Ovary (tissue), 7 donors: ENCODE measurements at regions not wholly inside any gene's neighbourhood (a gene's known extent, or its start where the extent isn't known, plus 50 kb on each side); places are given as distances from the start of the nearest gene placed in this dataset.

Experiments
- DNase-seq, 5 donors: peaks; one replicate each; pipeline ENCODE4 v3.0.0-alpha.2; 2019 to 2020
- H3K27ac ChIP-seq, 2 donors: fragments of 200-600 bp; one replicate each; pipeline versions ENCODE4 v1.5.1 to v1.8.0; 2019 to 2022
- H3K27me3 ChIP-seq: fragments of 200-600 bp; one replicate; pipeline ENCODE4 v1.8.0; 2022
- H3K36me3 ChIP-seq: fragments of 200-600 bp; sonication (generic); one replicate; pipeline ENCODE4 v1.5.1; 2019
- H3K4me1 ChIP-seq: one replicate; pipeline ENCODE4 v1.8.1; 2013; ENCODE audit warnings: mild to moderate bottlenecking, moderate library complexity; ENCODE audit not compliant: insufficient read depth
- H3K4me3 ChIP-seq: fragments of 200-600 bp; sonication (generic); one replicate; pipeline ENCODE4 v1.5.1; 2017
- H3K9me3 ChIP-seq, 2 donors: fragments of 200-600 bp in 1 of 2; sonication (generic) in 1 of 2; one replicate each; pipeline versions ENCODE4 v1.5.1 to v1.8.1; 2013 to 2019; ENCODE audit warnings: mild to moderate bottlenecking in 1 of 2, moderate library complexity in 1 of 2
- CTCF ChIP-seq, 3 donors: fragments of 450-650 bp in 2 of 3; fragments of 200-600 bp in 1 of 3; IDR thresholded peaks; one replicate each; pipeline versions ENCODE4 v1.5.1 to v1.8.0; 2016 to 2022; ENCODE audit warnings: antibody characterized with exemption in 3 of 3, mild to moderate bottlenecking in 1 of 3
- EP300 ChIP-seq: sonication (generic); formaldehyde crosslinking; IDR thresholded peaks from one replicate; pipeline ENCODE4 v1.6.1; 2017; ENCODE audit warnings: antibody characterized with exemption
- POLR2A ChIP-seq: fragments of 450-650 bp; IDR thresholded peaks from one replicate; pipeline ENCODE4 v1.6.1; 2017; ENCODE audit warnings: antibody characterized with exemption, mild to moderate bottlenecking, moderate library complexity
- WGBS, 3 donors: extraction: QIAGEN DNeasy Blood & Tissue Kit in 1 of 3; methylation state at CpG; one replicate each; pipeline versions ENCODE4 v1.1.5 to v1.1.7; 2013 to 2017; 5-methylcytosine and 5-hydroxymethylcytosine counted together
- intact Hi-C, 4 donors: fragments of 100-400 bp; cut with DNase I; formaldehyde crosslinking; loops; one replicate each; pipeline versions ENCODE4 v1.11.0 to v1.15.1; 2022 to 2023
- donor health status: DM: no; HTN: no; CAD: no; lungs with moderate emphysema.
- donor health status: DM: no; HTN: no; CAD: no.
- donor health status: Bipolar disorder and iron deficiency.
- donor health status: DM: no; HTN: no; CAD: no.
- donor health status: DM: yes; HTN: yes; CAD: no.

- no peak for TF ChIP-seq POLR2A
- no peak for TF ChIP-seq CTCF (IDR thresholded peaks at IDR 0.05)
- TF ChIP-seq EP300: no peak
- H3K27ac ChIP-seq: no peak overlapping the region
- no peak overlapping the region for H3K4me3 ChIP-seq
- H3K4me1 ChIP-seq: no peaks in the 10 kb centered on the region
- H3K27me3 ChIP-seq: no peaks in the 10 kb centered on the region
- DNase-seq: no peak
- intact Hi-C loops: no loop called here
- H3K9me3 ChIP-seq: no peaks in the 10 kb centered on the region
- no peaks in the 10 kb centered on the region for H3K36me3 ChIP-seq
Observed at GRCh38 chr15:35783203-35783602, 237.2 kb upstream of the DPH6 start.

GRCh38 chr15:35784745-35785144, 238.8 kb upstream of the DPH6 start:
- no peaks in the 10 kb centered on the region for H3K36me3 ChIP-seq
- no peaks in the 10 kb centered on the region for H3K9me3 ChIP-seq
- no peak overlapping the region for H3K4me3 ChIP-seq
- no peak for DNase-seq
- WGBS, 3 donors: 46 to 65% (median 53%) methylated on average over 2 of the region's 2 CpGs
- intact Hi-C loops: no loop called here
- TF ChIP-seq CTCF (IDR thresholded peaks at IDR 0.05) (no peak), POLR2A (no peak), EP300 (no peak)
- no peaks in the 10 kb centered on the region for H3K4me1 ChIP-seq
- H3K27ac ChIP-seq: no peak overlapping the region
- no peaks in the 10 kb centered on the region for H3K27me3 ChIP-seq

- H3K4me3 ChIP-seq: no peak overlapping the region
- DNase-seq: no peak
- H3K27me3 ChIP-seq: no peaks in the 10 kb centered on the region
- intact Hi-C loops: no loop called here
- 76 to 89% (median 88%) methylated on average over 6 of the region's 6 CpGs for WGBS, 3 donors
- H3K36me3 ChIP-seq: no peaks in the 10 kb centered on the region
- TF ChIP-seq POLR2A (no peak), EP300 (no peak), CTCF (IDR thresholded peaks at IDR 0.05) (no peak)
- H3K4me1 ChIP-seq: no peaks in the 10 kb centered on the region
- no peak overlapping the region for H3K27ac ChIP-seq
- no peaks in the 10 kb centered on the region for H3K9me3 ChIP-seq
Observed at GRCh38 chr15:35810007-35810406, 264.0 kb upstream of the DPH6 start.

- Histone ChIP-seq H3K4me1 (no peaks in the 10 kb centered on the region), H3K36me3 (no peaks in the 10 kb centered on the region), H3K4me3 (no peak overlapping the region), H3K9me3 (no peaks in the 10 kb centered on the region), H3K27ac (no peak overlapping the region), H3K27me3 (no peaks in the 10 kb centered on the region)
- DNase-seq: no peak
- intact Hi-C loops: no loop called here
- WGBS, 3 donors: 92 to 93% (median 92%) methylated on average over 2 of the region's 2 CpGs
- TF ChIP-seq EP300: no peak
- no peak for TF ChIP-seq POLR2A
- TF ChIP-seq CTCF (IDR thresholded peaks at IDR 0.05): no peak
Observed at GRCh38 chr15:35813573-35813972, 267.6 kb upstream of the DPH6 start.

- no peak for TF ChIP-seq EP300
- no peak for TF ChIP-seq POLR2A
- no peak for TF ChIP-seq CTCF (IDR thresholded peaks at IDR 0.05)
- no peaks in the 10 kb centered on the region for H3K4me1 ChIP-seq
- 90% methylated on average over 1 of the region's 1 CpG for WGBS, 3 donors
- no peaks in the 10 kb centered on the region for H3K27me3 ChIP-seq
- H3K36me3 ChIP-seq: no peaks in the 10 kb centered on the region
- no peaks in the 10 kb centered on the region for H3K9me3 ChIP-seq
- no peak for DNase-seq
- intact Hi-C loops: no loop called here
- no peak overlapping the region for H3K4me3 ChIP-seq
- H3K27ac ChIP-seq: no peak overlapping the region
Observed at GRCh38 chr15:35818846-35819245, 272.9 kb upstream of the DPH6 start.
